HL-60 (cell line): ENCODE measurements at regions not wholly inside any gene's neighbourhood (a gene's known extent, or its start where the extent isn't known, plus 50 kb on each side); places are given as distances from the start of the nearest gene placed in this dataset.

Experiments used
- DNase-seq, 2 experiments: peaks; one replicate each; pipeline ENCODE4 v3.0.0-alpha.2; 2010 to 2020; ENCODE audit warnings: low read depth in 1 of 2, low spot score in 1 of 2
- H3K27ac ChIP-seq: fragments of 250-450 bp; sonication (Bioruptor Pico); replicated peaks from 2 replicates; pipeline ENCODE4 v1.5.1; 2020; ENCODE audit warnings: mild to moderate bottlenecking, moderate library complexity
- H3K27me3 ChIP-seq: fragments of 250-450 bp; sonication (Bioruptor Pico); 2 replicates; pipeline ENCODE4 v1.5.1; 2021; ENCODE audit warnings: mild to moderate bottlenecking, moderate library complexity; ENCODE audit not compliant: insufficient read depth, poor library complexity, severe bottlenecking
- H3K4me3 ChIP-seq: replicated peaks from 2 replicates; pipeline ENCODE4 v1.5.1; 2011; ENCODE audit warnings: mild to moderate bottlenecking, control low read depth, low read length; ENCODE audit not compliant: insufficient read depth
- CTCF ChIP-seq: IDR thresholded peaks from one replicate; pipeline ENCODE4 v1.5.1; 2011; ENCODE audit warnings: low read length, control low read depth, inconsistent platforms; ENCODE audit not compliant: insufficient read depth
- GABPA ChIP-seq: IDR thresholded peaks from 2 replicates; pipeline ENCODE4 v1.6.1; 2012; ENCODE audit warnings: low read depth
- POLR2AphosphoS5 ChIP-seq: IDR thresholded peaks from 2 replicates; pipeline ENCODE4 v1.6.1; 2012; ENCODE audit warnings: low read depth
- SPI1 ChIP-seq: IDR thresholded peaks from 2 replicates; pipeline ENCODE4 v1.6.1; 2012; ENCODE audit warnings: low read depth, mild to moderate bottlenecking, borderline replicate concordance
- TF ChIP-seq, protein P1 (sequence below): IDR thresholded peaks from 2 replicates; pipeline ENCODE4 v1.6.1; 2012; ENCODE audit warnings: low read depth; ENCODE audit not compliant: insufficient replicate concordance

- no peak overlapping the region for H3K27ac ChIP-seq
These were observed 341.9 kb downstream of the C12orf75 start for GRCh38 chr12:105672121-105672975.

GRCh38 chr12:105674871-105675699, 344.6 kb downstream of the C12orf75 start:
- Histone ChIP-seq H3K27ac (no peak overlapping the region), H3K27me3 (no peaks in the 10 kb centered on the region), H3K4me3 (no peak overlapping the region)
- TF ChIP-seq CTCF: no peak
- no peak for TF ChIP-seq POLR2AphosphoS5
- TF ChIP-seq, protein P1, sequence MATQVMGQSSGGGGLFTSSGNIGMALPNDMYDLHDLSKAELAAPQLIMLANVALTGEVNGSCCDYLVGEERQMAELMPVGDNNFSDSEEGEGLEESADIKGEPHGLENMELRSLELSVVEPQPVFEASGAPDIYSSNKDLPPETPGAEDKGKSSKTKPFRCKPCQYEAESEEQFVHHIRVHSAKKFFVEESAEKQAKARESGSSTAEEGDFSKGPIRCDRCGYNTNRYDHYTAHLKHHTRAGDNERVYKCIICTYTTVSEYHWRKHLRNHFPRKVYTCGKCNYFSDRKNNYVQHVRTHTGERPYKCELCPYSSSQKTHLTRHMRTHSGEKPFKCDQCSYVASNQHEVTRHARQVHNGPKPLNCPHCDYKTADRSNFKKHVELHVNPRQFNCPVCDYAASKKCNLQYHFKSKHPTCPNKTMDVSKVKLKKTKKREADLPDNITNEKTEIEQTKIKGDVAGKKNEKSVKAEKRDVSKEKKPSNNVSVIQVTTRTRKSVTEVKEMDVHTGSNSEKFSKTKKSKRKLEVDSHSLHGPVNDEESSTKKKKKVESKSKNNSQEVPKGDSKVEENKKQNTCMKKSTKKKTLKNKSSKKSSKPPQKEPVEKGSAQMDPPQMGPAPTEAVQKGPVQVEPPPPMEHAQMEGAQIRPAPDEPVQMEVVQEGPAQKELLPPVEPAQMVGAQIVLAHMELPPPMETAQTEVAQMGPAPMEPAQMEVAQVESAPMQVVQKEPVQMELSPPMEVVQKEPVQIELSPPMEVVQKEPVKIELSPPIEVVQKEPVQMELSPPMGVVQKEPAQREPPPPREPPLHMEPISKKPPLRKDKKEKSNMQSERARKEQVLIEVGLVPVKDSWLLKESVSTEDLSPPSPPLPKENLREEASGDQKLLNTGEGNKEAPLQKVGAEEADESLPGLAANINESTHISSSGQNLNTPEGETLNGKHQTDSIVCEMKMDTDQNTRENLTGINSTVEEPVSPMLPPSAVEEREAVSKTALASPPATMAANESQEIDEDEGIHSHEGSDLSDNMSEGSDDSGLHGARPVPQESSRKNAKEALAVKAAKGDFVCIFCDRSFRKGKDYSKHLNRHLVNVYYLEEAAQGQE: no peak
- no peak for TF ChIP-seq SPI1
- no peak for TF ChIP-seq GABPA
- no peak for DNase-seq

More at GRCh38 chr12:105672121-105672975, 341.9 kb downstream of the C12orf75 start:
- no peak overlapping the region for H3K4me3 ChIP-seq
- DNase-seq: no peak
- TF ChIP-seq CTCF: no peak
- TF ChIP-seq GABPA: no peak
- TF ChIP-seq POLR2AphosphoS5: no peak
- no peaks in the 10 kb centered on the region for H3K27me3 ChIP-seq

DNA sequence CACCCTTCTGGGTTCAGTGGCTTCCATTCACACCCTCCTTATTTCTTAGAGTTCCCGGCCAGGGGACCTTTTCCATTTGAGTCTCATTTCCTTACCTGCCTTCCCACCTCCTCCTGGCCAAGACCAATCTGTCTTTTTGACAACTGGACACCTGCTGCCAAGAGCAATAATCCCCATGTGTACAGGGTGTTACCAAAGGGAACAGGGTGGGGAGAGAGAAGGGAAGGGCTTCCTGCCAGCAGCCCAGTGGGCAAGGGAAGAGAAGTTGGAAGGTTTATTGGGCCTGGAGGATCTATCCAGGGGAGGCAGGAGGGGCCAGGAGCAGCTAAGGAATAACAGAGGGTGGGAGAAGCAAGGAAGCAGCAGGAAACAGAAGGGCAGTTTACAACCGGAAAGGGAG, 346.2 kb downstream of the C12orf75 start:
- Histone ChIP-seq H3K4me3 (no peak overlapping the region), H3K27me3 (no peaks in the 10 kb centered on the region), H3K27ac (no peak overlapping the region)
- TF ChIP-seq POLR2AphosphoS5 (no peak), SPI1 (no peak), CTCF (no peak), GABPA (no peak)
- TF ChIP-seq, protein P1: no peak
- DNase-seq: no peak
